Upper lobe of right lung (tissue), 1 donor: ENCODE measurements at regions not wholly inside any gene's neighbourhood (a gene's known extent, or its start where the extent isn't known, plus 50 kb on each side); places are given as distances from the start of the nearest gene placed in this dataset.

Experiments
- ATAC-seq: fragments of 200-7000 bp; cut with Tn5 transposase; one replicate; pipeline ENCODE4 v1.9.1; 2020; ENCODE audit warnings: mild to moderate bottlenecking, moderate library complexity
- DNase-seq: peaks from one replicate; pipeline ENCODE4 v3.0.0-alpha.2; 2020
- H3K27ac ChIP-seq: fragments of 200-600 bp; one replicate; pipeline ENCODE4 v1.8.0; 2022
- H3K27me3 ChIP-seq: fragments of 200-600 bp; one replicate; pipeline ENCODE4 v1.8.0; 2022; ENCODE audit warnings: mild to moderate bottlenecking
- H3K36me3 ChIP-seq: fragments of 200-600 bp; one replicate; pipeline ENCODE4 v1.8.0; 2022
- H3K4me1 ChIP-seq: fragments of 200-600 bp; one replicate; pipeline ENCODE4 v1.8.0; 2022
- H3K4me3 ChIP-seq: fragments of 200-600 bp; one replicate; pipeline ENCODE4 v1.8.0; 2022; ENCODE audit warnings: mild to moderate bottlenecking
- H3K9me3 ChIP-seq: fragments of 200-600 bp; one replicate; pipeline ENCODE4 v1.8.0; 2022
- intact Hi-C: fragments of 100-400 bp; cut with DNase I; formaldehyde crosslinking; loops from one replicate; pipeline ENCODE4 v1.11.0; 2022
- TF ChIP-seq, protein P1 (sequence below): fragments of 200-600 bp; IDR thresholded peaks from one replicate; pipeline ENCODE4 v1.8.0; 2022; ENCODE audit warnings: antibody characterized with exemption
- donor health status: DM: no; HTN: yes; CAD: no; lungs with severe emphysema.

DNA sequence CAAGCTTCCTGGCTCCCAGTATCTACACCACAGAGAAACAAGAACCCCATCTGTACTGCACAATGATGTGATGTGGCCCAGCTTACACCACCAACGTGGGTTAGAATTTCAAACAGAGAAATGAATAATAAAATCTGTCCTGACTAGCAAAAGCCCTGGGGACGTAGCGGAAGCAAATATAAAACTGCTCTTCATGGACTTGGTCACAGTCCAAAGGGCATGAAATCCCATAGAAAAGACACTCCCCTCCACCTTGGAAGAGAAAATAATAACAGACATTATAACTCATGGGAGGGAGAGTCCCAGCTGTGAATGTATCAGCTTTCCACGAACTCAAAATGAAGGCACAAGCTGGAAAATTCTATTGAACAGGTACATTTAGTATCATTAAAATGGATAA lies 205.3 kb upstream of the GALNT17 start:
- DNase-seq (no peak), ATAC-seq (no peak)
- Histone ChIP-seq H3K27me3 (no peaks in the 10 kb centered on the region), H3K4me1 (no peaks in the 10 kb centered on the region), H3K4me3 (no peak overlapping the region), H3K27ac (no peak overlapping the region), H3K9me3 (no peaks in the 10 kb centered on the region), H3K36me3 (no peaks in the 10 kb centered on the region)
- intact Hi-C loops: no loop called here
- TF ChIP-seq, protein P1, sequence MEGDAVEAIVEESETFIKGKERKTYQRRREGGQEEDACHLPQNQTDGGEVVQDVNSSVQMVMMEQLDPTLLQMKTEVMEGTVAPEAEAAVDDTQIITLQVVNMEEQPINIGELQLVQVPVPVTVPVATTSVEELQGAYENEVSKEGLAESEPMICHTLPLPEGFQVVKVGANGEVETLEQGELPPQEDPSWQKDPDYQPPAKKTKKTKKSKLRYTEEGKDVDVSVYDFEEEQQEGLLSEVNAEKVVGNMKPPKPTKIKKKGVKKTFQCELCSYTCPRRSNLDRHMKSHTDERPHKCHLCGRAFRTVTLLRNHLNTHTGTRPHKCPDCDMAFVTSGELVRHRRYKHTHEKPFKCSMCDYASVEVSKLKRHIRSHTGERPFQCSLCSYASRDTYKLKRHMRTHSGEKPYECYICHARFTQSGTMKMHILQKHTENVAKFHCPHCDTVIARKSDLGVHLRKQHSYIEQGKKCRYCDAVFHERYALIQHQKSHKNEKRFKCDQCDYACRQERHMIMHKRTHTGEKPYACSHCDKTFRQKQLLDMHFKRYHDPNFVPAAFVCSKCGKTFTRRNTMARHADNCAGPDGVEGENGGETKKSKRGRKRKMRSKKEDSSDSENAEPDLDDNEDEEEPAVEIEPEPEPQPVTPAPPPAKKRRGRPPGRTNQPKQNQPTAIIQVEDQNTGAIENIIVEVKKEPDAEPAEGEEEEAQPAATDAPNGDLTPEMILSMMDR: no peak

DNA sequence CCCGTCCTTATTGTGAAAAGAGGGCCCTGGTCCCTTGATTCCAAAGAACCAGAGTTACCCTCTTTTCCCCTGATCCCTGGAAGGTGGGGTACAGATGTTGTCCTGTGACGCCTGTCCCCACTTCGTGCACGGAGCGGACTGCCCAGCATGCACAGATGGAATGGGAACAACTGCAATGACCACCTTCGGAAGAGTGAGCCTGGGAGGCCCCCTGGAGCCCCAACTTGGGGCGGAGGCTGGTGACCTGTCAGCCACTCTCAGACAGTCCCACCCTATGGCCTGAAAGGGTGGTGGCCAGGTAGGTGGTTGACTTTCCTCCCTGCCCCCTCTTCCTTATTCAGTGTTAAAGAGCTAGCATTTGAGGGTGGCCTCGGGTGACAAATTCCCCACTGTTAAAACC lies 196.6 kb upstream of the GALNT17 start:
- no peak overlapping the region for H3K4me3 ChIP-seq
- no peaks in the 10 kb centered on the region for H3K4me1 ChIP-seq
- DNase-seq: no peak
- no peak for ATAC-seq
- TF ChIP-seq, protein P1: no peak
- intact Hi-C loops: no loop called here
- H3K27ac ChIP-seq: no peak overlapping the region
- no peaks in the 10 kb centered on the region for H3K27me3 ChIP-seq
- H3K9me3 ChIP-seq: no peaks in the 10 kb centered on the region
- no peaks in the 10 kb centered on the region for H3K36me3 ChIP-seq

DNA sequence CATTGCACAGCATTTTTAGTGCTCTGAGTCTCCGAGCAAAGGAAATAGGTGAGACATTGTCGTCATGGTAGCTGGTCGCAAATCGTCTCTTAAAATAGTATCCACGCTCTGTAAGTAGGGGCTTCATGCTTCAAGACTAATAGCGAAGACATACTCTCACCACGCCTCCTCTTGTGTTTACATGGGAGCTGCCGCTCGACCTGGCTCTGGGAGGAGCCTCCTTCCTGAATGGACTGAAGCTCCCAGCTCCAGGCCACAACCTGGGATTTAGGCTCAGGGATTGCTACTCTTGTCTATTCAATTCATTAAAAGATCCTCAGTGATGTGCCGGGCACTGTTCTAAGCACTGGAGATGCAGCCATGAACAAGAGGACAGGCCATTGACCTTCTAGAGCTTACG lies 196.1 kb upstream of the GALNT17 start:
- Histone ChIP-seq H3K4me3 (no peak overlapping the region), H3K9me3 (no peaks in the 10 kb centered on the region), H3K36me3 (no peaks in the 10 kb centered on the region), H3K27me3 (no peaks in the 10 kb centered on the region), H3K27ac (no peak overlapping the region), H3K4me1 (no peaks in the 10 kb centered on the region)
- DNase-seq (no peak), ATAC-seq (no peak)
- intact Hi-C loops: no loop called here
- TF ChIP-seq, protein P1: no peak

DNA sequence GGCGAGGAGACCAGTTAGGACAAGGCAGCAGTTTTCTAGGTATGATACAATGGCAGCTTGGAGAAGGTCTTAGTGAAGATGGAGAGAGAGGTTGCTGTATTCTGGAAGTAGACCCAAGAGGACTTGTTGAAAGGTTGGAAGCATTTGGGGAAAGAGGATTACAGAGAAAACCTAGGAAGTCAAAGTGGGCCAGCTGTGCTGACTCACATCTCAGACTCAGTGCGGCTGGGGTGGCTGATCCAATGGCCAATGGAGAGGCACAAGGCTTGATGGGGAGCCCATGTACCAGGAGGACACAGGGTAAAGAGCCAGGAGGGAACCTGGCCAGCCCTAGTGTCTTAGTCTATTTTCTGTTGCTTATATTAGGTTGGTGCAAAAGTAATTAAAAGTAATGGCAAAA lies 194.5 kb upstream of the GALNT17 start:
- H3K9me3 ChIP-seq: no peaks in the 10 kb centered on the region
- no peak for DNase-seq
- no peak for ATAC-seq
- H3K27ac ChIP-seq: no peak overlapping the region
- H3K4me1 ChIP-seq: no peaks in the 10 kb centered on the region
- intact Hi-C loops: no loop called here
- TF ChIP-seq, protein P1: no peak
- no peaks in the 10 kb centered on the region for H3K36me3 ChIP-seq
- no peak overlapping the region for H3K4me3 ChIP-seq
- H3K27me3 ChIP-seq: no peaks in the 10 kb centered on the region

DNA sequence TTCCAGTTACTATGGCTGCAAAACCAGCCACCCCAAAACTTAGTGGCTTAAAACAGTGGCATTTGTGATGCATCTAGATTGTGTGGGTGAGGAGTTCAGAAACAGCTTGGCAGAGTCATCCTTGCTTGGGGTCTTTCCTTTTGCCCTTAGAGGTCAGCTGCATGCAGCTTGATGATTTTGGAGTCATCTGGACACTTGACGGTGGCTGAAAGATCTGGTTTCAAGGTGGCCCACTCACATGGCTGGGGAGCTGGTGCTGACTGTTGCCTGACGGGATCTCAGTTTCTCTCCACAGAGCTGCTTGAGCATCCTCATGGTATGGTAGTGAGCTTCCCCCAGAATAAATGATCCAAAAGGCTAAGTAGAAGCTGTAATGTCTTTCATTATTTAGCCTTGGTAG lies 191.3 kb upstream of the GALNT17 start:
- TF ChIP-seq, protein P1: no peak
- Histone ChIP-seq H3K36me3 (no peaks in the 10 kb centered on the region), H3K4me1 (no peaks in the 10 kb centered on the region), H3K27me3 (no peaks in the 10 kb centered on the region), H3K9me3 (no peaks in the 10 kb centered on the region), H3K4me3 (no peak overlapping the region), H3K27ac (no peak overlapping the region)
- intact Hi-C loops: no loop called here
- ATAC-seq (no peak), DNase-seq (no peak)

DNA sequence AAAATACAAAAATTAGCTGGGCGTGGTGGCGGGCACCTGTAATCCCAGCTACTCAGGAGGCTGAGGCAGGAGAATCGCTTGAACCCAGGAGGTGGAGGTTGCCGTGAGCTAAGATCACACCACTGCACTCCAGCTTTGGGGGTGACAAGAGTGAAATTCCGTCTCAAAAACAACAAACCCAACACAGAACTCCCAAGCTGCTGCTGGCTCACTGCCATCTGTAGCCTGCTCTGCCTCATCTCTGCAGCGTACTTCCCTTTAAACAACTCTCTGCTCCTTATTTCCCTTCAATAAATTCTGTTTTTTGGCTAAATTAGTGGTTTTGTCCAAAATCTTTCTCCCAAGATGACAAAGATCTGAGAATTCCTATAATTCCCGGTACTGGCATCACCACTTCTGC lies 189.2 kb upstream of the GALNT17 start:
- Histone ChIP-seq H3K27me3 (no peaks in the 10 kb centered on the region), H3K36me3 (no peaks in the 10 kb centered on the region), H3K27ac (no peak overlapping the region), H3K4me3 (no peak overlapping the region), H3K9me3 (no peaks in the 10 kb centered on the region), H3K4me1 (no peaks in the 10 kb centered on the region)
- DNase-seq: no peak
- intact Hi-C loops: no loop called here
- ATAC-seq: no peak
- TF ChIP-seq, protein P1: no peak
